HG02623 (cell line): ENCODE measurements at regions not wholly inside any gene's neighbourhood (a gene's known extent, or its start where the extent isn't known, plus 50 kb on each side); places are given as distances from the start of the nearest gene placed in this dataset.
A peak's percentile ranks its signal among the peaks of the same experiment; 100 is the strongest.

ENCODE experiments used
- ATAC-seq: cut with Tn5 transposase; IDR thresholded peaks from one replicate; pipeline ENCODE4 v1.9.1; 2021; ENCODE audit warnings: moderate library complexity; ENCODE audit not compliant: unreplicated experiment

DNA sequence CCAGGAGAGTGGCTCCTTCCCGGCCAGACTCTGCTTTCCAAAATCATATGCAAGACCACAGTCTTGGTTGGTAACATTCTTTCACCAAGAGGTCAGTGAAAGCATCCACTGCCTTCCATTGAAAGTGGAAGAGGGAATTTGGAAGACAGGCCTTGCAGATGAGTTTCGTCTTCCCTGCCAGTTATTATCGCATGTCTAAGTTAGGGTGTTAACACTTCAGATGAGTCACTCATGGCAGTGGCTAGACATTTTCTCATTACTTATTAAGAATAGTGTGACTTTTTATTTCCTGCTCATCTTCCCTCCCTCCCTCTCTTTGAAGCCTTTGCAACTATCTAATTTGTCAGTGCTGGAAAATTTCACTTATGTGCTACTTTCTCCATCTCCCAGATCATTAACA lies 102.9 kb upstream of the EPB41L3 start:
- no peak for ATAC-seq

DNA sequence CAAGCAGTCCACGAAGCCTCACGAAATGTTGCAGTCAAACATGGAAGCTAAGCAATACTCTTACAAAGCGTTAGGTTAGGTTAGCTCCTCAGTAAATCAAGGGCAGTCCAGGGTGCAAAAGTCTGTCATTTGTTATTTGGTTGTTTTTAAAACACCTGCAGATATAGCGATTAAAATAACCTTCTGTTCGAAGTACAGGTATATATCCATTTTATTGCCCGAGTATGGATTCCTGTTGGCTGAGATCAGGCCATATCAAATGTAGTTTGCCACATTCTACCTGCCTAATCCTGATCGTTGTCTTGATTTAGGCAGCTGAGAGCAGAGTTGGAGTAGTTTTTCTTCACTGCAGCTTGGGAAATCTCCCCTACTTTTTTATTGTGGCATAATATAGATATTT lies 99.5 kb upstream of the EPB41L3 start:
- no peak for ATAC-seq

DNA sequence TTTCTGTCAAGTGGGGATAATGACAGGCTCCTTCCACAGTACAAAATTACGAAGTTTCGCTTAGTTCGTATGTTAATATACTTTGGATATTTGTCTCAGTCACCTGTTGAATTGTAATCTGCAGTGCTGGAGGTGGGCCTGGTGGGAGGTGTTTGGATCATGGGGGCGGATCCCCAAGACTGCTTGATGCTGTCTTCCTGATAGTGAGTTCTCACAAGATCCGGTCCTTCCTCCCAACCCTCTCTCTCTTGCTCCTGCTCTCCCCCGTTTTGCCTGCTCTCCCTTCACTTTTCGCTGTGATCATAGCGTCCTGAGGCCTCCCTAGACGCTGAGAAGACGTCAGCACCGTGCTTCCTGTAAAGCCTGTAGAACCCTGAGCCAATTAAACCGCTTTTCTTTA lies 97.1 kb upstream of the EPB41L3 start:
- no peak for ATAC-seq

DNA sequence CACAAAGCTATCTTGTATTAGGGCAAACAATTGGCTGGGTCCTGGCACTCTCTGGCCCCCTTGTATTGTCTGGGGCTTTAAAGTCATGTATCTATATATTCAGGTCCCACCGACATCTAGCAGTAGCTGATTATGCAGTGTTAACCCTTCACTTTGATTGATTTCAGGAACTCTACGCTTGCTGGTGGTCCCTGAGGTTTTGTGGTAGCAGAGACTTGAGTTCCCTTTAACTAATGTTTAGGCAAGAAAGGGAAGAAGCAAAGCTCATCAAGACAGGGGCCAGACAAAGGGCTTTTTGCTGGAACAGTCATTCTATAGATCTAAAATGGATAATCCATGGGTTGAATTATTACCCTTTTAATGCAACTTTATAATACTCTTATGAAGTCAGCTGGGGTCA lies 95.3 kb upstream of the EPB41L3 start:
- no peak for ATAC-seq

DNA sequence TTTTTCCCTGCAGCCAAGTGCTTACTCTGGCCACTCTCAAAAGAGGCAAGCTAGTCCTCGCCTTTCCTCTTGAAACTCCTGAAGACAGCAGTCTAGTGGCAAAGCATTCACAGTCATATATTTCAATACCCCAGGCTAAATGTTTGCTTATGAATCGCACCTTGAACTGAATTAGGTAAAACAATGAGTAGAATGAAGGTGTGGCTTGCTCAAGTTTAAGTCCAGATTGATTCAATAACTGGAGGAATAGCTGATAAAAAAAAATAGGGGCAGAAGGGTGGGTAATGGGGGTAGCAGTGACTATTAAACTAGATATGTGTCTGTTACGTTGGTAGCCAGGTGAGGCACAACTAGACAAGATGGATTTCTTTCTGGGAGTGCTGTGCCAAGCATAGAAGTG lies 88.2 kb upstream of the EPB41L3 start:
- no peak for ATAC-seq

DNA sequence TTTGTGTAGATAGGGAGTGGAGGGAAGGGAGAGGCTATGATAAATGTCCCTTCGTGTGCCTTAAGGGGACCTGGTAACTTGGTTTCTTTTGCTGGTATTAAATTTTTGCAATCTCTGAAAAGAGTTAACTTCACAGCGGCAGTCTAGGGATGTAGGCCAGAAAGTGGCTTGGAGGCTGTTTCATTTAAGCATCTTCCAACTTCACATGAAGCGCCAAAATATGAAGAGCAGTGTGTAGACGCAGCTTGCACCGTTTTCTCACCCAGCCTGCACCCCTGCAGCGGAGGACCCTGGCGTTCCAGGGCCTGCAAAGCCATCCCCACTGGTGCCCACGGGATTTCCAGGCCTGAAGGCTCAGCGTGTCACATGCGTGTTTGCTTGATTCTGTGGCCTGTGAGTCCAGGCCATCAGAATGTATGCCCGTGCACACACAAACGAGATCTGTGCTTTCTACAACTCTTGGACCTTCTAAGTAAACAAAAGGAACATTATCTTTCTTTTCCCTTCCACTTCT lies 87.2 kb upstream of the EPB41L3 start:
- no peak for ATAC-seq

DNA sequence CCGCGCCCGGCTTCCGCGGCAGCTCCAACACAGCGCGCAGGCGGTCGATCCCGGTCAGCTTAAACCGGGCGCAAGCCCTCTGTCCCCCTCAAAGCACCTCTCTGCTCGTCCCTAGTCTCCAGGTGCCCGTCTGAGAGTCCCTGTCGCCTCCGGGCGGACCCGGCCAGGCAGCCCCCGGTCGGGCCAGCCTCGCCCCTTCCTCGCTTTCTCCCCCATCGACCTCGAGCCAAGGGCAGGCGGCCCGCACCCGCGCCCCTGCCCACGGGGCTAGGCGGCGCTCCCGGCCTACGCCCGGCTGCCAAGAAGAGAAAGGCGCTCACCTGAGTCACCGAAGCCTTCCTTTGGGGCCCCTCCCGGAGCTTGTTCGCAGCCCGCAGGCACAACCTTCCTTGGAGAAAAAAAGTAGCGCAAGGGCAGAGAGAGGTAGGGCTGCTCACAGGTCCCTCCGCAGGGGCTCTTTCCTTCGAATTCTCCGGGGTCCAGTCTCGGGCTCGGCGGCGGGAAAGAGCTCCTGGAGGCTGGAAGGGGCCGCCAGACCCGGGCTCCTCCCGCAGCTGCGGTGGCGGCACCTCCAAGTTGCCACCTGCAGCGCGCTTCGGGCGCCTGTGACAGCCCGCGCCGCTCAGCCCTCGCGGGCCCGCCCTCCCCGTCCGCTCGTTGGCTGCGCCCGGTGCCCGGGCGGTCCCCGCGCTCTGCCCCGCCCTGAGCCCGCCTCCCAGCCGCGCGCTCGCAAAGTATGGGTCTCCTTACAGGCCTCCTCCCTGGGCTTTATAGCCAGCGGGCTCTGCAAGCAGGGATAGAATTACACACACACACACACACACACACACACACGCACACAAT lies 86.5 kb upstream of the EPB41L3 start:
- ATAC-seq = peak; percentile 49

DNA sequence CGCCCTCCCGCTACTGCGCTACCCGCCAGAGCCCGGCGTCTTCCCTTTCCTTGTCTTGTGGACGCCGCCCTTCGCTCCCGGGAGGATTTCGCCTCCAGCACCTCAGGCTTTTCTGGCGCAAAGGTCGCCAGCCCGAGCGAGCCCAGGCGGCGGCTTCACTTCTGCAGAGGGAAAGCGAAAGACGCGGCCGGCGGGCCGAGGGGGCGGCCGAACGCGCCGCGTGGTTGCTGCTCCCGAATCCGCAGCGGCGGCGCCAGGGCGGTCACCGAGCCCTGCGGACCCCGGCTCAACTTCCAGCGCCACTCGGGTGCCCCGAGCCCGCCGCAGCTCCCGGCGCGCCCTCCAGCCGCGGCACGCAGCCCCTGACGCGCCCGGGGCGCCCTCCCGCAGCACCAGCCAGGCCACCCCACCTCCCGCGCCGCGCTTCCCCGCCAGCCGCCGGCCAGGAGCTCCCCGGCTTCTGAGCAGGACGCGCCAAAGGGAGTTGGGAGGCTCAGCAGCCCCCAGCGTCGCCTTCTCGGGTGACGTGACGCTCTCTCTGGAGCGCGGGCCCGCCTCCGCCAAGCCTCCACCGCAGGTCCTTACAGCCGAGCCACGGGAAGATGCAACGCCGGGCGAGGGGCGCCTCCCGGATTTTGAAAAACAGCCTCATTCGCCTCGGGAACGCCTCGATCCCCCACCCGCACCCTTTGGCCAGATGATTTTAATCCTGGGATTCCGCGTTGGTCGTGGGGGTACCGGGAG lies 84.9 kb upstream of the EPB41L3 start:
- ATAC-seq = no peak

DNA sequence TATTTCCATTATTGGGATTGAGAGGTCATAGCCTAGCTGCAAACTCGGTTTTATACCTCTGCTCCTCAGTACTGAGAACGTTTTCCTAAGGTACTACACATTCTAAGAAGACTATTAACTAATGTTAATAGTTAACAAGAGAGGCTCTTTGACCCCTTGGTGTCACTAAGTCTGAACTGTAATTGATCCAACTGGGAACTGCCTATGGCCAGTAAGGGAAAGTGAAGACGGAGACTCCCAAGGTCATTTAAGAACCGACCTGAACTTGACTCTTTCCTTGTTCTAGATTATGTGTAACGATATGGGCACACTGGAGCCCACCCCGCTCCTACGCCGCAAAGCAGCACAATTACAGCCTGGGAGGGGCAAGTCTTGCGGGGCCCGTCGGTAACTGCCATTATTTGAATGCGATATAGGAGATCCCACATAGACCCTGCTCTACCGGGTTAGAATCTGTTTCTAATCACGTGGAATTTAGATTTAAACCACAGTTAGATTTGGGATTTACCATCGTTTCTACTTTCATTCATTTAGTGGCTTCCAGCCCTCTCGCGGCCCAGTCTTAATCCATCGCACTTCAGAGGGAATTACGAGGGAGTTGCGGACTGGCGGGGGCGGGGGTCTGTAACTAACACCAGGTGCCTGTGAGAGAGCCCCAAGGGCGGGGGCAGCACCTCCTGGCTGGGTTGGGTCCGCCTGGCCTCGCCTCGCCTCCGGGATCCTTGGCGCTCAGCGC lies 84.1 kb upstream of the EPB41L3 start:
- no peak for ATAC-seq

DNA sequence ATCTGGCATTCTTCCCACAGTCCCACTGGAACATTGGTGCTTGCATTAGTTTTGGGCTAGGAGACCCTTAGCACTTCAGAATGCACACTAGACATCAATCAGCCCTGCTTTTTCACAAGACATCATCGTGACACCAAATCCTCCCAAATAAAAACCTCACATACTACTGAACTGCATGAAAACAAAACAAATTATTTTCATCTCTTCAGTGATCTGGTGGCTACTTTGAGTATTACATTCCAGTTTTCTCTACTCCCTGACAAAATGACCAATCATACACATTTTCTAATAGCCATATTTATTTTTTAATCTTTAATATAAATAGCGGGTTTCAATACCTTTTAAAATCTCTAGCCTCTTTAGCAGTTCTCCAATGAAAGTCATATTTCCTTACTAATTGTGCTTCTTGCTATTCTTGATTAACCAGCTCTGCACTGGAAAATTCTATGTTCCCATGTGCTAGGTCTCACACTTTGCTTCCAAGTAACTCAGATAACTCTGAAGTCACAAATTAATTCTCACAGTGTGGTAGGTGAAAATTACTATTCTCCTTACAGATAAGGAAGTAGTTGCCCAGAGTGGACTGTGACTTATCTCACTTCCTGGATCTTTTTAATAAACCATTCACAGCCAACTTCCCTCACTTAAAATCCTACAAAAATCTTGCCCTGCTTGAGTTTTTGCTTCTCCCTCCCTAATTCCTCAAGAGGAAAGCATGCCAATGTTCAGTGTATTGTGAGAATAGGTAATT lies 82.5 kb upstream of the EPB41L3 start:
- ATAC-seq = no peak

DNA sequence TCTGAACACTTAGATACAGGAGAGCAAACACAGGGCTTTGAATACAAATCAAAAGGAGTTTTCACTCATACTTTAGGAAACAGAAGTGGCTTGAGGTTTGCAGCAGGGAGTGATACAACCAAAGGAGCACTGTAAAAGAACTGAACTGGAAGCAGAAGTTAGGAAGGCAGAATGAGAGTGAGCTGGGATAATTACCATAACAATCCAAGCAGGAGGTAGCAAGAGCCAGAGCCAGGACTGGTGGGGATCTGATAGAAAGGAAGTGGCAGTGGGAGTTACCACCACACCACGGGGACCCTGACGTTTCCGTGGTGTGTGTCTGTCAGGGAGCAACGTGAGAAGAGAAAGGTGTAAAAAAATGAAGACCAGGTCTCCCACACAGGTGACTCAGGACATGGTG lies 81.3 kb upstream of the EPB41L3 start:
- no peak for ATAC-seq

DNA sequence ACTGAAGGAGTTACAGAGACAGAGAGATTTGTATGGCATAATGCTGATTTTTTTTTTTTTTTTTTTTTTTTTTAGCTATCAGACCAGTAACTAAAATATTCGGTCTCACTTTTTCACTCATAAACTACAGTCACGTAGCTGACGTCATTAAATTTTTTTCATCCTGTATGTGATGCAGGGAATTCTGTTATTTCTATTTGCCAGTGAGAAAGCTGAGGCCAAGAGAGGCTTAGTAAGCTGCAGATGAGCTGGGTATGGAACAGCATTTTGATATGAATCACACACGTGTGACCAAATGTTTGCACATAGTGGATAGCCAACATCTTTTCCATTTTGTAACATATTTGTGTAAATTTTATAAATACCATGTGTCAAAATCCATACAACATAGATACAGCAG lies 79.1 kb upstream of the EPB41L3 start:
- no peak for ATAC-seq

DNA sequence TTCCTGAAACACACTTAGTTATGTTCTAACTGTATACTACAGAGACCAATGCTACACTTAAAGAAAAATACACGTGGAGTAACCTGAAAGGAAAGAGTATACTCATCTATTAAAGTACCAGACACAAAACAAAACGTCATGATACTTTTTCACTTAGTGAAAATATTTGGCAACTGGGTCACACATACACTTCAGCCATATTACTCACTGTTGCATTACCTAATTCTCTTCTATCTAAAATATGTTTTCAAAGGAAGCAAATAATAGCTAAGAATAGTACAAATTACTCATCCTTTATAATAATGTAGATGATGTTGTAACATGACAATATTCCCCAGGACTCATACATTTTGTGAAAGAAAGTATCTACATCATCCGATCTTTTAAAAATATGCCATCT lies 76.5 kb upstream of the EPB41L3 start:
- ATAC-seq = no peak

DNA sequence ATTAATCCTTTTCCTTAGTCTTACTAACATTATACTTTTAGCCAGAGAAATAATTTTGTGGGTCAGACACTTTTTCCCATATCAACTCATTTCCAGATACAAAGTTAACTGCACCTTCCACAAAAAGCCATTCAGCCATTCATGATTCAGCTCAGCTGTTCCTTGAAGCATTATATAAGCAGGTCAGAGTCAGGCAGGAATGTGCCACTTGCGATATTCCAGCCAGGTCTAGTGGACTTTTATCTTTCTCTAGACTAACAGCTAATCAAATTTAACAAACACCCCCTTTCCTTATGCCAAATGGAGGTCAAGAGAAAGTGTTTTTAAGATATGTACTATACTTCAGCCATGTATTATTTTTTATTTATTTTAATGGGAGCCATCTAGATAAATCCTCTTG lies 75.6 kb upstream of the EPB41L3 start:
- ATAC-seq = no peak

DNA sequence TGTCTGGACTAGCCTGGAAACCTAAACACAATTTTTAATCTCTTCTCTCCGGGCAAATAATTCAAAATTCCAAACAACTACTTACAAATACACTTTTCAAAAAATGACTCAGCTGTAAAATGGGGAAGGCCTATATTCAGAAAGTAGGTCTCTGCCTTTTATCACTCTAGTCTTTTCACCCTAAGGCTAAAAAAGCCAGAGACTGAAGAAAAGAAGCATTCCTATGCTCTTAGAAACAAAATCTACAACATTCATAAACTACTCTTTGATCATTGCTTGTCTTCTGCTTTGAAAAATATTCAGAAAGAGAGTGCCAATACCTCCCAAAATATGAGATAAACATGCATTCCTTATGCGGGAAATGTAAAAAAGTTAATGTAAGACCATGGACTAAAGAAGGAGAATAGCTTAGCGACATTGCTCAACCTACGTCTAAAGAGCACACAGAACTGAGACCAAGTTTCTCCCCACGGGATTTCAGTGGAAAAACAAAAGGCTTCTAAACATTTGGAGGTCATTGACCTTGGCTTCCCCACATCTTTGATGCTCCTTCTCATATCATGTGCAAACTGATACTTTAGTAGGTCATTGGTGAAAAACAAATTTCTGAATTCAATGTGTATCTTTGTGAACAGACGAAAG lies 74.4 kb upstream of the EPB41L3 start:
- no peak for ATAC-seq

DNA sequence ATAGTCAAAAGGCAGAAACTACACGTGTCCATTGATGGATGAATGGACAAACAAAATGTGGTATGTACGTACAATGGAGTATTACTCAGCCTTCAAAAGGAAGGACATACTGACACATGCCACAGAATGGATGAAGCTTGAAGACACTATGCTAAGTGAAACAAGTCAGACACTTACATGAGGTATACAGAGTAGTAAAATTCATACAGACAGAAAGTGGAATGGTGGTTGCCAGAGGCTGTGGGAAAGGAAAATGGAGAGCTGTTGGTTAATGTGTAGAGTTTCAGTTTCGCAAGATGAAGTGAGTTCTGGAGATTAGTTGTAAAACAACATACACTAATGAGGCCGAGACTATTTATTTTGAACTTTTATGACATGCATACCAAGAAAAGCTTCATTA lies 67.4 kb upstream of the EPB41L3 start:
- no peak for ATAC-seq

DNA sequence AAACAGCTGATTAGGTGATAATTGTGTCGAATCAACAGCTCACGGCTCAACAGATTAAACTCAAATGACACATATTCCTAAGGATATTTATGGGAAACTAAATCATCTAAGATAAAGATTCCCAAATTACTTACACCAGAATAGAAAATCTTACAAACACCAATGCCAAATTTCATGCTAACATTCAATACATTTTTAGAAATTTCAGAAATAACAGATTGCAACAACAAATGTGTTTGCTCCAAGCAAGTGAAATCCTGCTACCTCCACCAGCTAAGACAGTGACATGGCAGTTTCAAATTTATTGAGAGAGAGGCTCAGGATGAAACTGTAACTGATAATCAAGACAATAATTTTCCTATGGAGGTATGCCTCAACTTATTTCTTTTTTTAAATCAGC lies 65.0 kb upstream of the EPB41L3 start:
- ATAC-seq = no peak

DNA sequence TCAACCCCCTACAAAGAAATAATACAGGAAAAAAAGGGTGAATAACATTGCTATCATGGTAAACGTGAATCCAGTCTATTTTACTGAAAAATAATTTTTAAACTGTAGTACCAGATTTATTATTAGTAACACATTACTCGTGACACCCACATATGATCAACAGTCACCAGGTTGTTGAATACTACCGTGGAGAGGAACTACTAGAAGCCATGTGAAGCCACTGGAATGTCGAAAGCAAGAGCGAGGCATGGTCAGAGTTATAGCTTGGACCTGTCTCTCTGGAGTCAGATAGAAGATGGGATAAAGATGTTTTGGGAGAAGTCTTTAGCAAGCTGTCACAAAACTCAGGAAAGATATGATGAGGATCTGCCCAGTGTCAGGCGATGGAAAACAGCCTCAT lies 63.2 kb upstream of the EPB41L3 start:
- no peak for ATAC-seq

DNA sequence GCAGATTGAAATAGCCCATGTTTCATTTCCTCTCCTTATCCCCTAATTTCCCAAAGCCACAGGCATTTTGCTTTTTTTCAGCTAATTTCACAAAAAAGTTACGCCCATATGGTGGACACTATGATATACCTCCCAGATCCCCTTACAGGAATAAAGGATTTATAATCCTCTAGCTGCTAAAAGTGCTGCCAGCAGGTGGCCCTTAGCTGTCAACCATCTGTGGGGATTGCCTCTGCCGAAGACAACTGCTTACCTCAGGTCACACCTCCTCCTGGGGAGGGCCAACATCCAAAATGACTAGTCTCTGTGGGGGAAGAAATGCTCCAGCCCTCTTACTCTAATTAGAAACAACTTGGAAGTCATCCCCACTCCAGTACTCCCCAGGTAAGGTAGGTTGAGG lies 61.0 kb upstream of the EPB41L3 start:
- ATAC-seq = no peak

DNA sequence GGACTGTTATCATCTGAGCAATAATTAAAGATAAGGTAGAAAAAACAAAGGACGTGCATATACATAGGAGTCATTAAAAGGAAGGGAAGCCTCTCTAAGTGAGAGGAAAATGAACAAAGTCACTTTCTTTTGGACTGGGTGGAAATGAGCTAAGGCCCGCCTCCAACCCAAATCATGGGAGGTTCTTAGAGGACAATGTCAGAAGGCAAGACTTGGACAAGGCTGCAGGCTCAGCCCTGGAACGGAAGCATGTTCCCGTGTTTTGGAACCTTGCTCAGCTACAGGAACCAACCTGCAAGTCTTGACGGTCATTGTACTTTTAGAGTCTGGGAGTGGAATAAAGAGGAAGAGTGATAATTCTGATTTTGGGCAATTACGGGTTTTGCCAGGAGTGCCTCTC lies 59.4 kb upstream of the EPB41L3 start:
- no peak for ATAC-seq
